DOHH2 (cell line): ENCODE measurements at regions not wholly inside any gene's neighbourhood (a gene's known extent, or its start where the extent isn't known, plus 50 kb on each side); places are given as distances from the start of the nearest gene placed in this dataset.

Experiments used
- H3F3A ChIP-seq: fragments of 200-600 bp; sonication (generic), shearing (Covaris generic); 2 replicates; pipeline ENCODE4 v1.6.0; 2016; ENCODE audit warnings: antibody characterized with exemption, mild to moderate bottlenecking; ENCODE audit not compliant: control insufficient read depth, insufficient read depth
- H3K27ac ChIP-seq: fragments of 200-600 bp; sonication (generic); 2 replicates; pipeline ENCODE4 v1.5.1; 2014; ENCODE audit warnings: low read depth, mild to moderate bottlenecking, low read length, moderate library complexity
- H3K27me3 ChIP-seq: fragments of 200-600 bp; sonication (generic); 2 replicates; pipeline ENCODE4 v1.6.1; 2014; ENCODE audit warnings: mild to moderate bottlenecking, low read length, mixed read lengths; ENCODE audit not compliant: control insufficient read depth
- H3K36me3 ChIP-seq: fragments of 200-600 bp; sonication (generic); 2 replicates; pipeline ENCODE4 v1.6.1; 2014; ENCODE audit warnings: mild to moderate bottlenecking, low read length, moderate library complexity, mixed read lengths; ENCODE audit not compliant: control insufficient read depth
- H3K4me1 ChIP-seq: fragments of 200-600 bp; sonication (generic); 2 replicates; pipeline ENCODE4 v1.6.1; 2014; ENCODE audit warnings: mild to moderate bottlenecking, low read length, mixed read lengths; ENCODE audit not compliant: control insufficient read depth
- H3K4me2 ChIP-seq: fragments of 200-600 bp; sonication (generic); 2 replicates; pipeline ENCODE4 v1.6.0; 2014; ENCODE audit warnings: mild to moderate bottlenecking, low read length, moderate library complexity
- H3K4me3 ChIP-seq: fragments of 200-600 bp; sonication (generic); 2 replicates; pipeline ENCODE4 v1.5.1; 2014; ENCODE audit warnings: mild to moderate bottlenecking, low read length, mixed read lengths
- H3K79me2 ChIP-seq: fragments of 200-600 bp; sonication (generic); 2 replicates; pipeline ENCODE4 v1.6.1; 2014; ENCODE audit warnings: mild to moderate bottlenecking, low read length, mixed read lengths; ENCODE audit not compliant: control insufficient read depth
- H3K9me2 ChIP-seq: fragments of 200-600 bp; sonication (generic); replicated peaks from 2 replicates; pipeline ENCODE4 v1.6.1; 2014; ENCODE audit warnings: mild to moderate bottlenecking, low read length, mixed read lengths; ENCODE audit not compliant: control insufficient read depth
- H3K9me3 ChIP-seq: fragments of 200-600 bp; sonication (generic); 2 replicates; pipeline ENCODE4 v1.6.1; 2014; ENCODE audit warnings: antibody characterized with exemption, low read length, mixed read lengths; ENCODE audit not compliant: control insufficient read depth, insufficient read depth
- H4K20me1 ChIP-seq: fragments of 200-600 bp; sonication (generic); 2 replicates; pipeline ENCODE4 v1.6.0; 2014; ENCODE audit warnings: low read depth, mild to moderate bottlenecking, antibody characterized with exemption, low read length, moderate library complexity; ENCODE audit not compliant: control insufficient read depth, insufficient read depth
- CTCF ChIP-seq: fragments of 200-600 bp; sonication (generic); IDR thresholded peaks from one replicate; pipeline ENCODE4 v1.5.1; 2014; ENCODE audit warnings: antibody characterized with exemption, mild to moderate bottlenecking, low read depth, low read length; ENCODE audit not compliant: poor library complexity, severe bottlenecking
- EZH2phosphoT487 ChIP-seq: fragments of 200-600 bp; sonication (generic); IDR thresholded peaks from 2 replicates; pipeline ENCODE4 v1.6.1; 2017; ENCODE audit warnings: borderline replicate concordance, mild to moderate bottlenecking, antibody characterized with exemption, low read length, moderate library complexity, mixed read lengths

- Histone ChIP-seq H3K27ac (no peak overlapping the region), H3F3A (no peaks in the 10 kb centered on the region)
Observed at GRCh38 chr13:52949742-52950141, 78.9 kb upstream of the OLFM4 start.

GRCh38 chr13:52949044-52949443, 79.6 kb upstream of the OLFM4 start:
- Histone ChIP-seq H3K27ac (no peak overlapping the region), H3K4me1 (no peaks in the 10 kb centered on the region), H4K20me1 (no peaks in the 10 kb centered on the region), H3K27me3 (no peaks in the 10 kb centered on the region), H3K4me2 (no peak overlapping the region), H3F3A (no peaks in the 10 kb centered on the region), H3K9me3 (no peaks in the 10 kb centered on the region), H3K36me3 (no peaks in the 10 kb centered on the region), H3K9me2 (no peaks in the 10 kb centered on the region), H3K4me3 (no peak overlapping the region), H3K79me2 (no peaks in the 10 kb centered on the region)
- TF ChIP-seq EZH2phosphoT487 (no peak), CTCF (no peak)

More at GRCh38 chr13:52949742-52950141, 78.9 kb upstream of the OLFM4 start:
- no peaks in the 10 kb centered on the region for H4K20me1 ChIP-seq
- no peak overlapping the region for H3K4me2 ChIP-seq
- no peaks in the 10 kb centered on the region for H3K9me2 ChIP-seq
- no peaks in the 10 kb centered on the region for H3K4me1 ChIP-seq
- no peaks in the 10 kb centered on the region for H3K79me2 ChIP-seq
- TF ChIP-seq CTCF (no peak), EZH2phosphoT487 (no peak)
- H3K27me3 ChIP-seq = no peaks in the 10 kb centered on the region
- no peaks in the 10 kb centered on the region for H3K36me3 ChIP-seq
- no peaks in the 10 kb centered on the region for H3K9me3 ChIP-seq
- H3K4me3 ChIP-seq = no peak overlapping the region

- no peaks in the 10 kb centered on the region for H4K20me1 ChIP-seq
- H3K4me1 ChIP-seq = no peaks in the 10 kb centered on the region
- H3K27ac ChIP-seq = no peak overlapping the region
- H3K27me3 ChIP-seq = no peaks in the 10 kb centered on the region
- no peaks in the 10 kb centered on the region for H3K36me3 ChIP-seq
- no peak overlapping the region for H3K4me2 ChIP-seq
- no peaks in the 10 kb centered on the region for H3K9me3 ChIP-seq
- H3K9me2 ChIP-seq = no peaks in the 10 kb centered on the region
- TF ChIP-seq EZH2phosphoT487 (no peak), CTCF (no peak)
- H3K4me3 ChIP-seq = no peak overlapping the region
- H3F3A ChIP-seq = no peaks in the 10 kb centered on the region
- H3K79me2 ChIP-seq = no peaks in the 10 kb centered on the region
Observed at GRCh38 chr13:52947921-52948373, 80.7 kb upstream of the OLFM4 start.
